ENCODE measurements at regions not wholly inside any gene's neighbourhood (a gene's known extent, or its start where the extent isn't known, plus 50 kb on each side); places are given as distances from the start of the nearest gene placed in this dataset.

DNA sequence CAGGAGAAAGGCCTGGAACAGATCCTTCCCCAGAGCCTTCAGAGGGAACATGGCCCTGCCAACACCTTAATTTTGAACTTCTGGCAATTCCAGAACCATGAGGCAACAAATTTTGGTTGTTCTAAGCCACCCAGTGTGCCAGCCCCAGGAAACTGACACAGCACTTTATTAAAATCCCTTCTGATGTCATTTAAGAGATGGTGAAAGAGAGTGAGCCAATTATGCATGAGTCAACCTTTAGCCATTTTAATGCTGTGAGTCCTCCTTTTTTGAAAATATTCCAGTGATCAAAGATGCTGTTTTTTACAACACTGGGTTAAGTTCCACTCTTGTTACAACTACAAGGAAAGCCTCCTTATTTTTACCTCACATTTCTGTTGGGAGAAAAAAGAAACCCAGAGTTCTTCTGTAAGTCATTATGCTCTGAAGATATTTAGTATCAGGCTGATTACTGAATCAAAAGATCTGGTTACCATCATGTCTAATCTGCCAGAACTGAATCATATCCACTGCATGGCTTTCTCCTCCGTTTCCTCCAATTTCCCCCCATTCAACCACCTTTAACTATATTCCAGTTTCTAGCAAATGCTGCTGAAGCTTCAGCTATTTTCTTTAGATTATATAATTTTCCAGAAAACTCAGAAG, 235.4 kb downstream of the TXNL1 start:
- H3K27me3 Mint-ChIP-seq, result no peaks in the 10 kb centered on the region
- H3K4me1 Mint-ChIP-seq, result no peaks in the 10 kb centered on the region
- intact Hi-C loops (cut with micrococcal nuclease), result no loop called here
- H3K9me3 Mint-ChIP-seq, result no peaks in the 10 kb centered on the region
- H3K4me3 Mint-ChIP-seq, result no peak overlapping the region
- DNase-seq, result no peak
- H3K36me3 Mint-ChIP-seq (ENCODE audit: low read depth), result no peaks in the 10 kb centered on the region
- no peak overlapping the region for H3K27ac Mint-ChIP-seq

DNA sequence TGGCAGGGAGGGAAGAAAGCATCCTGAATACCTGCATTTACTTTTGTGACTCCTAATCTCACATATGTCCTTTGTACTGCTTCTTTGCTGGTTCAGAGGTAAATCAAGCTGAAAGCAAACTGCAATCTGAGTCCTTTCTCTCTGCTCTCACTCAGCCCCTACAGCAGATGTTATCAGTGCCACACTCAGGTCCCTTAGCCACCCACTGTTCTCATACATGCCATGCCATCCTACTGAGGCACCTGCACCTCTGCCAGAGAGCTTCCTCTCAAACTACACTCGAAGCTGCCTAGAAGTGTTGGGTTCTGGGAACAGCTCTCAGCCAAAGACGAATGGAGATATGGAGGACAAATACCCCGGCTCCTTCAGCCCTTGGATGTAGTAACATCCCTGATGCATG, 244.5 kb downstream of the TXNL1 start:
- Mint-ChIP-seq H3K27me3 (no peaks in the 10 kb centered on the region), H3K27ac (no peak overlapping the region), H3K4me1 (no peaks in the 10 kb centered on the region), H3K4me3 (no peak overlapping the region), H3K36me3 (ENCODE audit: low read depth) (no peaks in the 10 kb centered on the region), H3K9me3 (no peaks in the 10 kb centered on the region)
- intact Hi-C loops (cut with micrococcal nuclease), result no loop called here
- no peak for DNase-seq

DNA sequence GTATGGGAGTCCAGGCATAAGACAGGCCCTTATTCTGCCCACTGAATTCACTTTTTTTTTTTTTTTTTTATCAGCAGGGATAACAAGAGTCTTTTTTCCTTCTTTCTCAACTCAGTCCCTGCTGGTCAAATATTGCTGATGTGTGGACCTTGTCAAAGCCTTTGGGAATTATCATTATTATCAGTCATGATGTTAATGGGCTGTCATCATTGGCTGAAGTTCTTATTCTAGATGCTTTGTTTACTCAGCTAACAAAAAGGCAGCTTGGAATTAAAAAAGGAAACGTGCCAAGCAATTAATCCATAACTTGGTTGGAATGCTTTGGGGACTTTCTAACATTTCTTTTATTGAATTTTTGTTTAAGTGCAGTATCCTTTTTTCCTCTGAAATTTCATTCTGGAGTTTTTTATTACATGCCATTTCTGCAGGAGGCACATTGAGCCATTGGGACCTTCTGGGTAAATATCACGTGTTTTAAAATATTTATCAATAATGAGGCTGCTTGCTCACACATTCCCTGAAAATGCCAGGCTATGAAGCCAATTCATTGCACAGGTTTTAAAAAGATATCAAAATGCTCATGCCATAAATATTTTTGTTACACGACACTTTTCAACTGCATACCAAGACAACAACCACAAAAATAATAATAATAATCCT, 246.3 kb downstream of the TXNL1 start:
- Mint-ChIP-seq H3K9me3 (no peaks in the 10 kb centered on the region), H3K4me1 (no peaks in the 10 kb centered on the region)

GRCh38 chr18:56390626-56391025, 247.8 kb downstream of the TXNL1 start:
- intact Hi-C loops (cut with micrococcal nuclease), result no loop called here
- Mint-ChIP-seq H3K27me3 (no peaks in the 10 kb centered on the region), H3K4me1 (no peaks in the 10 kb centered on the region), H3K4me3 (no peak overlapping the region), H3K9me3 (no peaks in the 10 kb centered on the region), H3K27ac (no peak overlapping the region), H3K36me3 (ENCODE audit: low read depth) (no peaks in the 10 kb centered on the region)
- DNase-seq, result no peak

More for the DNA sequence above, 246.3 kb downstream of the TXNL1 start:
- intact Hi-C loops (cut with micrococcal nuclease), result no loop called here
- DNase-seq, result no peak
- H3K27me3 Mint-ChIP-seq, result no peaks in the 10 kb centered on the region
- no peak overlapping the region for H3K4me3 Mint-ChIP-seq
- H3K36me3 Mint-ChIP-seq (ENCODE audit: low read depth), result no peaks in the 10 kb centered on the region
- no peak overlapping the region for H3K27ac Mint-ChIP-seq

GRCh38 chr18:56389190-56389589, 249.2 kb downstream of the TXNL1 start:
- H3K36me3 Mint-ChIP-seq (ENCODE audit: low read depth), result no peaks in the 10 kb centered on the region
- H3K9me3 Mint-ChIP-seq, result no peaks in the 10 kb centered on the region
- H3K4me3 Mint-ChIP-seq, result no peak overlapping the region
- H3K27me3 Mint-ChIP-seq, result no peaks in the 10 kb centered on the region
- intact Hi-C loops (cut with micrococcal nuclease), result no loop called here
- no peaks in the 10 kb centered on the region for H3K4me1 Mint-ChIP-seq
- no peak for DNase-seq
- H3K27ac Mint-ChIP-seq, result no peak overlapping the region

- H3K4me3 Mint-ChIP-seq, result no peak overlapping the region
- intact Hi-C loops (cut with micrococcal nuclease), result no loop called here
Measured at GRCh38 chr18:56388571-56388970, 249.8 kb downstream of the TXNL1 start.

GRCh38 chr18:56386856-56387255, 251.5 kb downstream of the TXNL1 start:
- no peak for DNase-seq
- Mint-ChIP-seq H3K9me3 (no peaks in the 10 kb centered on the region), H3K4me3 (no peak overlapping the region), H3K36me3 (ENCODE audit: low read depth) (no peaks in the 10 kb centered on the region), H3K27me3 (no peaks in the 10 kb centered on the region), H3K4me1 (no peaks in the 10 kb centered on the region), H3K27ac (no peak overlapping the region)
- intact Hi-C loops (cut with micrococcal nuclease), result no loop called here

More at GRCh38 chr18:56388571-56388970, 249.8 kb downstream of the TXNL1 start:
- Mint-ChIP-seq H3K27me3 (no peaks in the 10 kb centered on the region), H3K4me1 (no peaks in the 10 kb centered on the region), H3K9me3 (no peaks in the 10 kb centered on the region), H3K27ac (no peak overlapping the region), H3K36me3 (ENCODE audit: low read depth) (no peaks in the 10 kb centered on the region)
- DNase-seq, result no peak

- Mint-ChIP-seq H3K36me3 (ENCODE audit: low read depth) (no peaks in the 10 kb centered on the region), H3K4me1 (no peaks in the 10 kb centered on the region), H3K27me3 (no peaks in the 10 kb centered on the region), H3K4me3 (no peak overlapping the region), H3K9me3 (no peaks in the 10 kb centered on the region), H3K27ac (no peak overlapping the region)
- intact Hi-C loops (cut with micrococcal nuclease), result no loop called here
- no peak for DNase-seq
Measured at GRCh38 chr18:56383349-56383748, 255.0 kb downstream of the TXNL1 start.

GRCh38 chr18:56382541-56382940, 255.9 kb downstream of the TXNL1 start:
- Mint-ChIP-seq H3K36me3 (ENCODE audit: low read depth) (no peaks in the 10 kb centered on the region), H3K27ac (no peak overlapping the region), H3K27me3 (no peaks in the 10 kb centered on the region), H3K4me1 (no peaks in the 10 kb centered on the region), H3K9me3 (no peaks in the 10 kb centered on the region), H3K4me3 (no peak overlapping the region)
- no peak for DNase-seq
- intact Hi-C loops (cut with micrococcal nuclease), result no loop called here

- H3K36me3 Mint-ChIP-seq (ENCODE audit: low read depth), result no peaks in the 10 kb centered on the region
- no peak for DNase-seq
- H3K4me1 Mint-ChIP-seq, result no peaks in the 10 kb centered on the region
- H3K27ac Mint-ChIP-seq, result no peak overlapping the region
- H3K9me3 Mint-ChIP-seq, result no peaks in the 10 kb centered on the region
- no peaks in the 10 kb centered on the region for H3K27me3 Mint-ChIP-seq
- intact Hi-C loops (cut with micrococcal nuclease), result no loop called here
- H3K4me3 Mint-ChIP-seq, result no peak overlapping the region
Measured at GRCh38 chr18:56381196-56381595, 257.2 kb downstream of the TXNL1 start.

GRCh38 chr18:56380685-56381084, 257.7 kb downstream of the TXNL1 start:
- no peak for DNase-seq
- H3K27me3 Mint-ChIP-seq, result peaks cover 2% of the 10 kb centered on the region

DNA sequence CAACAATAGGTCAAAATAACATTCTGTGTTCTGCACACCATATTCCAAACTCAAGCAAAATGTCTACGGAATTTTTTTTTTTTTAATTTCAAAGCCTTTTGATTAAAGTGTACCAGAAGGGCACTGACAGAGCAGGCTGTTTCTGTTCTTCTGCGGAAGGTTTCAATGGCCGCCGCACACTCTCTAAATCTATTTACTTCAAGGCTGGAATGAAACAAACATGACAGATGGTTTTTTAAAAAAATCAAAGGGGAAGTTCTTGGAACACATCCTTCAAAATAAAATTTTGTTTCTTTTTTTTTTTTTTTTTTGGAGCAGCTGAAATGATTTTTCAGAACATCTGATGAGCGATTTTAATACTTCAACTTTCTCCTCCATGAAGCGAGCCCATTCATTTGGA, 259.1 kb downstream of the TXNL1 start:
- Mint-ChIP-seq H3K36me3 (ENCODE audit: low read depth) (no peaks in the 10 kb centered on the region), H3K27me3 (peaks cover 2% of the 10 kb centered on the region), H3K4me1 (no peaks in the 10 kb centered on the region), H3K27ac (no peak overlapping the region), H3K9me3 (no peaks in the 10 kb centered on the region), H3K4me3 (no peak overlapping the region)
- no peak for DNase-seq
- intact Hi-C loops (cut with micrococcal nuclease), result no loop called here

More at GRCh38 chr18:56380685-56381084, 257.7 kb downstream of the TXNL1 start:
- no peaks in the 10 kb centered on the region for H3K36me3 Mint-ChIP-seq (ENCODE audit: low read depth)
- no peak overlapping the region for H3K27ac Mint-ChIP-seq
- intact Hi-C loops (cut with micrococcal nuclease), result no loop called here
- H3K9me3 Mint-ChIP-seq, result no peaks in the 10 kb centered on the region
- no peaks in the 10 kb centered on the region for H3K4me1 Mint-ChIP-seq
- no peak overlapping the region for H3K4me3 Mint-ChIP-seq

GRCh38 chr18:56377231-56377630, 261.2 kb downstream of the TXNL1 start:
- no peak for DNase-seq
- H3K36me3 Mint-ChIP-seq (ENCODE audit: low read depth), result no peaks in the 10 kb centered on the region
- no peak overlapping the region for H3K27ac Mint-ChIP-seq
- no peaks in the 10 kb centered on the region for H3K4me1 Mint-ChIP-seq
- no peaks in the 10 kb centered on the region for H3K9me3 Mint-ChIP-seq
- no peak overlapping the region for H3K4me3 Mint-ChIP-seq
- H3K27me3 Mint-ChIP-seq, result peaks cover 2% of the 10 kb centered on the region
- intact Hi-C loops (cut with micrococcal nuclease), result no loop called here

DNA sequence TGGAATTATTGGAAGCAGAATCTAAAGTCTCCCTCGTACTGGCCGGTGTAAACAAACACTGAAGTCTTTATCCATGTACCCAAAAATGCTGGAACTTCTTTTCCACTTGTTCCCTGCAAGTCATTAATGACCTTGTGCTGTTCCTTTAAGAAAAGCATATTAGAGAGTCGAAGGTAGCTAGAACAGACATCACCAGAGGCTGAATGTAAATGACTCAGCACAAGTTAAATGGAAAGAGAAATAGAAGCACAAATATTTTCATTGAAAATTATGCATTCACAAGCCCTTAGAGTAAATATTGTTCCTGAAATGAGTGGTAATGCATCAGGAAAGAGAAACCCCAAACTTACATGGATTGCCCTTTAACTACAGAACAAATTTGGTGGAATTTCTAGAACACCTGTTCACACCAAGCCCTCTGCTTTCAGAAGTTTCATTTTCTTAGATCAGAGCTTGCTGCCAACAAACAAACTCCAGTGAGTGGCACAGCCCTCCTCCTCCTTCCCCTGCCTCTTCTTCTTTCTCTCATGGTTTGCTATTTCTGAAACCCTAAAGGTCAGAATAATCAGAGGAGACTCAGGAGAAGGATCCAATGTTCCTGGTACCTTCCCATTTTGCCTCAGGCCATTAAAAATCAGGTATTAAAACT, 264.3 kb downstream of the TXNL1 start:
- Mint-ChIP-seq H3K9me3 (no peaks in the 10 kb centered on the region), H3K27ac (no peak overlapping the region), H3K4me1 (no peaks in the 10 kb centered on the region), H3K4me3 (no peak overlapping the region), H3K27me3 (peaks cover 2% of the 10 kb centered on the region), H3K36me3 (ENCODE audit: low read depth) (no peaks in the 10 kb centered on the region)
- DNase-seq, result no peak
- intact Hi-C loops (cut with micrococcal nuclease), result no loop called here

Data from activated CD4-positive, alpha-beta T cell treated with anti-CD3 and anti-CD28 coated beads, Interleukin-2, amount 10 ng/mL, durations not matched to agents 24 days and 14 days (primary cell).